MCF 10A (cell line): ENCODE measurements at regions not wholly inside any gene's neighbourhood (a gene's known extent, or its start where the extent isn't known, plus 50 kb on each side); places are given as distances from the start of the nearest gene placed in this dataset.

Experiments used
- BruUV-seq: library from RNA; stranded (reverse); fragments of 400-500 nt; replicated peaks from 2 replicates; lab custom pipeline; 2021; lab: Mats Ljungman, UMichigan
- CTCF ChIA-PET: fragments of 300-600 bp; sonication (Branson Sonifier 250); formaldehyde crosslinking; extraction: SDS; loops from one replicate; lab custom pipeline; 2021; ENCODE audit warnings: antibody characterized with exemption, inconsistent platforms; lab: Yijun Ruan, JAX
- POLR2A ChIA-PET: fragments of 300-600, 350-650 bp; sonication (Branson Sonifier 250); formaldehyde crosslinking; extraction: SDS; loops from one replicate; lab custom pipeline; 2020; ENCODE audit warnings: antibody characterized with exemption, inconsistent platforms; lab: Yijun Ruan, JAX
- DNase-seq: peaks from one replicate; pipeline ENCODE4 v3.0.0-alpha.2; 2018; ENCODE audit not compliant: unreplicated experiment
- H3K27ac Mint-ChIP-seq: one replicate; pipeline ENCODE4 v1.8.0; 2022; ENCODE audit warnings: mild to moderate bottlenecking, low read depth, mixed read lengths; ENCODE audit not compliant: unreplicated experiment
- H3K27me3 Mint-ChIP-seq: one replicate; pipeline ENCODE4 v1.8.0; 2022; ENCODE audit warnings: mixed read lengths; ENCODE audit not compliant: insufficient read depth, unreplicated experiment
- H3K36me3 Mint-ChIP-seq: one replicate; pipeline ENCODE4 v1.8.0; 2022; ENCODE audit warnings: mild to moderate bottlenecking, moderate library complexity, mixed read lengths; ENCODE audit not compliant: insufficient read depth, unreplicated experiment
- H3K4me1 Mint-ChIP-seq: one replicate; pipeline ENCODE4 v1.8.0; 2022; ENCODE audit warnings: mixed read lengths; ENCODE audit not compliant: insufficient read depth, unreplicated experiment
- H3K4me3 Mint-ChIP-seq: one replicate; pipeline ENCODE4 v1.8.0; 2022; ENCODE audit warnings: mild to moderate bottlenecking, moderate library complexity, mixed read lengths; ENCODE audit not compliant: unreplicated experiment
- H3K9me3 Mint-ChIP-seq: one replicate; pipeline ENCODE4 v1.8.0; 2022; ENCODE audit warnings: mixed read lengths; ENCODE audit not compliant: unreplicated experiment
- intact Hi-C: fragments of 100-400 bp; cut with micrococcal nuclease; formaldehyde crosslinking; loops from 2 replicates; pipeline ENCODE4 v1.14.1; 2022
- TF ChIP-seq, protein P1 (sequence below): fragments of 200-600 bp; IDR thresholded peaks from one replicate; pipeline ENCODE4 v1.8.0; 2022; ENCODE audit warnings: antibody characterized with exemption, mild to moderate bottlenecking; ENCODE audit not compliant: unreplicated experiment

DNA sequence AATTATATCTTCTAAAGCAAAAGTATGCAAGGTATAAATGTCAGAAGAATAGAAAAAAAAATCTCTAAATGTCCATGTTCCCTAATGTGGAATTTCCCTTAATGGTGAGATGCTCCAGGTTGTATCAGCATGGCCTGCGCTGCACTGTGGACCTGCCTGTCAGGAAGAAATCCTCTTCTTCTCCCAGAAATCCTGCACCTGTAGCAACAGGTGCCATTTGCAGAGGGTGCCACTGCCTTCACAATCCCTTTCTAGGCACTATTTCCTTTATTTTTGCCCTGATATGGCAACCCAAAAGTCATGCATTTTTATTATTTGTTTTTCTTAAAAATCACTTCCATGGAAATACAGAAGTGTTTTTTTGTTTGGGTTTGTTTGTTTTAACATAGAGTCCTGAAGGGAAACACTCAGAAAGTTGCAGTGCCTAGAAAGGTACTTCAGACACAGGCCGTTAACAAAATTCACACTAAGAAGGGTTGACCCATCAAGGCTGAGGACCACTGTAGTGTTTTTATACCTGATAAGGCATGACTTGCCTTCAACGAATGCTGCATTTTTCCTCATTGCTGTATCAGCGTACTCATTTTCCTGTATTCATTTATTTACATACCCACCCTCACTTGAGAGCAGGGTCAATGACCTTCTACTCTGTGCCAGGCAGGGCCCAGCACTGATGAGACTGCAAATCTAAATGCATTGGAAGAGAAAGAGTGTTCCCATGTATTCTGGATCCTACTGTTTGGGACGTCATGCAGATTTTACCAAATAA is 177.8 kb downstream of the SNX18 start:
- ChIA-PET POLR2A (no interaction called here), CTCF (no interaction called here)
- no peaks in the 10 kb centered on the region for H3K4me1 Mint-ChIP-seq
- no peak overlapping the region for H3K4me3 Mint-ChIP-seq
- H3K9me3 Mint-ChIP-seq = no peaks in the 10 kb centered on the region
- BruUV-seq = no TSS peak
- TF ChIP-seq, protein P1, sequence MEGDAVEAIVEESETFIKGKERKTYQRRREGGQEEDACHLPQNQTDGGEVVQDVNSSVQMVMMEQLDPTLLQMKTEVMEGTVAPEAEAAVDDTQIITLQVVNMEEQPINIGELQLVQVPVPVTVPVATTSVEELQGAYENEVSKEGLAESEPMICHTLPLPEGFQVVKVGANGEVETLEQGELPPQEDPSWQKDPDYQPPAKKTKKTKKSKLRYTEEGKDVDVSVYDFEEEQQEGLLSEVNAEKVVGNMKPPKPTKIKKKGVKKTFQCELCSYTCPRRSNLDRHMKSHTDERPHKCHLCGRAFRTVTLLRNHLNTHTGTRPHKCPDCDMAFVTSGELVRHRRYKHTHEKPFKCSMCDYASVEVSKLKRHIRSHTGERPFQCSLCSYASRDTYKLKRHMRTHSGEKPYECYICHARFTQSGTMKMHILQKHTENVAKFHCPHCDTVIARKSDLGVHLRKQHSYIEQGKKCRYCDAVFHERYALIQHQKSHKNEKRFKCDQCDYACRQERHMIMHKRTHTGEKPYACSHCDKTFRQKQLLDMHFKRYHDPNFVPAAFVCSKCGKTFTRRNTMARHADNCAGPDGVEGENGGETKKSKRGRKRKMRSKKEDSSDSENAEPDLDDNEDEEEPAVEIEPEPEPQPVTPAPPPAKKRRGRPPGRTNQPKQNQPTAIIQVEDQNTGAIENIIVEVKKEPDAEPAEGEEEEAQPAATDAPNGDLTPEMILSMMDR = no peak
- no peaks in the 10 kb centered on the region for H3K27me3 Mint-ChIP-seq
- no peak overlapping the region for H3K27ac Mint-ChIP-seq
- intact Hi-C loops = no loop called here
- no peak for DNase-seq
- H3K36me3 Mint-ChIP-seq = no peaks in the 10 kb centered on the region

DNA sequence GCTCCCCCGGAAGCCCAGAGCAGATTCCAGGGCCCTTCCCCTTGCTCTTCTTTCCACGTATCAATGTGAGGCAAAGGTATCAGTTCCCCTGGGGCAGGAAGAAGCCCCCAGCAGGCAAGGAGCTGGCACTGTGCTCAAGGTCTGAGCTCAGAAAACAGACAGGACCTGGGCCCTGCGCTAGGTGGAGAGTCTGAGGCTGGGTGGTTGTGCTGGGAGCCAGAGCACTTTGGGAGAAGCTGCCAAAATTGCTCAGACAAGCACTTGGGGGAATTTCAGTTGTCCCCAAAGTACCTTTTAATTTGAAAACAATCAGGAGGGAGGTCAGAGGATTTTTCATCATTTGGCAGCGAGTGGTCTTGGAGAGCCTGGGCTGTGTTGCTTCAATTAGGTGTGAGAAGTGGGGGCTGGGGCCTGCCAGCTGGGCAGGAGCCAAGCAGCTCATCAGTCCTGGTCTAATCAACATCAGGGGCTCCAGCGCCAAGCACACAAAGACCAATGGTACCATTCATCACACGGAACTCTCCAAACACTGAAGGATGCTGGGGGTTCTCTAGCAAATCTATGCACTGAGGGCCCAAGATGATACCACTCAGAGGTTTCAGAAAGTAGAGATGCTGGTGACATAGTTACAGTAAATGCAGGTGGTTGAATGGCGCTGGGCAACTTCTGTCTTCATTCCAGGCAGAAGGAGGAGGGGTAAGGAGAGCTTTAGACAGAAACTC is 176.5 kb downstream of the SNX18 start:
- BruUV-seq = no TSS peak
- intact Hi-C loops = no loop called here
- no peaks in the 10 kb centered on the region for H3K9me3 Mint-ChIP-seq
- H3K27me3 Mint-ChIP-seq = no peaks in the 10 kb centered on the region
- POLR2A ChIA-PET = no interaction called here
- CTCF ChIA-PET = interaction anchor here (0.6 to 0.7 kb wide), 2 partner anchors 24 to 170 kb away, joined by 3 read pairs; no protein-coding TSS in a partner anchor
- TF ChIP-seq, protein P1 = no peak
- no peaks in the 10 kb centered on the region for H3K36me3 Mint-ChIP-seq
- H3K27ac Mint-ChIP-seq = peak overlapping the region; percentile 9
- no peak overlapping the region for H3K4me3 Mint-ChIP-seq
- no peaks in the 10 kb centered on the region for H3K4me1 Mint-ChIP-seq
- no peak for DNase-seq

DNA sequence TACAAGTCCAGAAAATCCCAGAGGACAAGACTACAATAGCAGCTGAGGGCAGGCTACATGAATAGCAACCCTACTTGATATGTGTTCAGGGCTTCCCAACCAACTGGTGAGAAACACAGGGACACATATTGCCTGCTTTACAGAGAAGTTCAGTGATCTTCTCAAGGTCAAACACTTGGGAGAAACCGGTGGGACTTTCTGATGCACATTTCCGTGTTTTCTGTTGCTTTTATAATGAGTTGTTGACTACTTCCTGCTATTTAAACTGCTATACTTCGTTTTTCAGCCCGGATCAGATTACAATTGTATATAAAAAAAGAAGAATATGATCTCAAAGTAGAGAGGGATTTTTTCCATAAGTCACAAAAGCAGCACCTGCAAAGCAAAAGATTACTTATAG is 175.1 kb downstream of the SNX18 start:
- Mint-ChIP-seq H3K27ac (no peak overlapping the region), H3K4me3 (no peak overlapping the region), H3K9me3 (no peaks in the 10 kb centered on the region), H3K27me3 (no peaks in the 10 kb centered on the region), H3K36me3 (no peaks in the 10 kb centered on the region), H3K4me1 (no peaks in the 10 kb centered on the region)
- TF ChIP-seq, protein P1 = no peak
- DNase-seq = no peak
- ChIA-PET POLR2A (no interaction called here), CTCF (interaction anchor here (0.6 to 0.7 kb wide), 2 partner anchors 345 to 464 kb away, joined by 3 to 4 read pairs; no protein-coding TSS in a partner anchor)
- intact Hi-C loops = no loop called here
- BruUV-seq = no TSS peak

DNA sequence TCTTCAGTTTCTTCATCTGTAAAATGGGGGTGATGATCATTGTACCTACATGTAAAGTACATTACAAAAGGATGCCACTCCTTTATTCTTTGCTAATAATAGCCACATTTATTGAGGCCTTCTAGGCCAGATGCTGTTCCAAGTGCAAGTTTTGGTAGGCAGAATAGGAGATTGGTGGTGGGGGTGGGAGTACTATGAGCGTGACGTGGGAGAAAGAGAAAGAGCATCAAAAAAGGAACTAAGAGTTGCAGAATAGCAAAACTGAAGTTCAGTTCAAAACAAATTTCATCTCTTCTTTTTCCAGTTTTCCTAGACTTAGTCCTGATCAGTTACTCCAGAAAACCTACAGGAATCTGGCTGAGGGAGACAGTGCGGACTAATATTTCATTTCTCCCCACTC is 174.1 kb downstream of the SNX18 start:
- H3K4me3 Mint-ChIP-seq = no peak overlapping the region
- TF ChIP-seq, protein P1 = no peak
- intact Hi-C loops = no loop called here
- no peaks in the 10 kb centered on the region for H3K4me1 Mint-ChIP-seq
- CTCF ChIA-PET = no interaction called here
- no peaks in the 10 kb centered on the region for H3K9me3 Mint-ChIP-seq
- BruUV-seq = no TSS peak
- DNase-seq = no peak
- H3K27me3 Mint-ChIP-seq = no peaks in the 10 kb centered on the region
- H3K27ac Mint-ChIP-seq = no peak overlapping the region
- H3K36me3 Mint-ChIP-seq = no peaks in the 10 kb centered on the region
- POLR2A ChIA-PET = no interaction called here
